Neuron (in vitro differentiated cells): ENCODE measurements at regions not wholly inside any gene's neighbourhood (a gene's known extent, or its start where the extent isn't known, plus 50 kb on each side); places are given as distances from the start of the nearest gene placed in this dataset.
"Not testable (repeated sequence)": the region's sequence is repeated elsewhere in the genome, so short reads cannot be mapped to it uniquely, and the experiment has no call there.

Experiments
- H2AFZ ChIP-seq: one replicate; pipeline ENCODE4 v1.6.1; 2013; ENCODE audit warnings: low read depth, mild to moderate bottlenecking, inconsistent platforms, low read length, moderate library complexity
- H3K27me3 ChIP-seq: one replicate; pipeline ENCODE4 v1.6.1; 2013; ENCODE audit warnings: low read length; ENCODE audit not compliant: insufficient read depth
- H3K36me3 ChIP-seq: one replicate; pipeline ENCODE4 v1.6.1; 2013; ENCODE audit warnings: low read length; ENCODE audit not compliant: insufficient read depth
- H3K4me1 ChIP-seq: one replicate; pipeline ENCODE4 v1.6.1; 2013; ENCODE audit warnings: low read length; ENCODE audit not compliant: insufficient read depth
- H3K4me3 ChIP-seq: 2 replicates; pipeline ENCODE4 v1.5.1; 2013; ENCODE audit warnings: mild to moderate bottlenecking, low read length, moderate library complexity
- H3K9me3 ChIP-seq: one replicate; pipeline ENCODE4 v1.6.1; 2013; ENCODE audit warnings: low read length

- Histone ChIP-seq H3K4me3 (no peak overlapping the region), H2AFZ (no peak overlapping the region), H3K9me3 (no peaks in the 10 kb centered on the region), H3K36me3 (no peaks in the 10 kb centered on the region), H3K4me1 (no peaks in the 10 kb centered on the region), H3K27me3 (no peaks in the 10 kb centered on the region)
Measured at GRCh38 chr4:19486400-19486799, 765.3 kb upstream of the SLIT2 start.

GRCh38 chr4:19478791-19479190, 772.9 kb upstream of the SLIT2 start:
- H3K9me3 ChIP-seq = no peaks in the 10 kb centered on the region
- H3K36me3 ChIP-seq = no peaks in the 10 kb centered on the region
- H3K4me3 ChIP-seq = no peak overlapping the region
- H3K27me3 ChIP-seq = no peaks in the 10 kb centered on the region
- no peak overlapping the region for H2AFZ ChIP-seq
- no peaks in the 10 kb centered on the region for H3K4me1 ChIP-seq

GRCh38 chr4:19473569-19473968, 778.1 kb upstream of the SLIT2 start:
- Histone ChIP-seq H3K36me3 (no peaks in the 10 kb centered on the region), H3K4me3 (no peak overlapping the region), H3K4me1 (no peaks in the 10 kb centered on the region), H3K27me3 (no peaks in the 10 kb centered on the region), H3K9me3 (no peaks in the 10 kb centered on the region), H2AFZ (no peak overlapping the region)

- Histone ChIP-seq H3K36me3 (no peaks in the 10 kb centered on the region), H3K4me3 (no peak overlapping the region), H3K4me1 (no peaks in the 10 kb centered on the region), H3K27me3 (no peaks in the 10 kb centered on the region), H2AFZ (no peak overlapping the region), H3K9me3 (no peaks in the 10 kb centered on the region)
Measured at GRCh38 chr4:19472666-19473065, 779.0 kb upstream of the SLIT2 start.

- not testable (repeated sequence) for H3K36me3 ChIP-seq, H3K4me3 ChIP-seq, H3K9me3 ChIP-seq, H2AFZ ChIP-seq, H3K27me3 ChIP-seq, H3K4me1 ChIP-seq
Measured at GRCh38 chr4:19470001-19470400, 781.7 kb upstream of the SLIT2 start.

- Histone ChIP-seq H2AFZ (no peak overlapping the region), H3K4me1 (no peaks in the 10 kb centered on the region), H3K27me3 (no peaks in the 10 kb centered on the region), H3K36me3 (no peaks in the 10 kb centered on the region), H3K9me3 (no peaks in the 10 kb centered on the region), H3K4me3 (no peak overlapping the region)
Measured at GRCh38 chr4:19462117-19462516, 789.6 kb upstream of the SLIT2 start.

GRCh38 chr4:19455850-19456602, 795.7 kb upstream of the SLIT2 start:
- no peaks in the 10 kb centered on the region for H3K27me3 ChIP-seq

GRCh38 chr4:19455196-19455595, 796.5 kb upstream of the SLIT2 start:
- no peaks in the 10 kb centered on the region for H3K27me3 ChIP-seq
- H2AFZ ChIP-seq = no peak overlapping the region
- no peaks in the 10 kb centered on the region for H3K9me3 ChIP-seq
- no peaks in the 10 kb centered on the region for H3K36me3 ChIP-seq
- H3K4me1 ChIP-seq = no peaks in the 10 kb centered on the region
- H3K4me3 ChIP-seq = no peak overlapping the region

More at GRCh38 chr4:19455850-19456602, 795.7 kb upstream of the SLIT2 start:
- Histone ChIP-seq H2AFZ (no peak overlapping the region), H3K9me3 (no peaks in the 10 kb centered on the region), H3K4me1 (no peaks in the 10 kb centered on the region), H3K4me3 (no peak overlapping the region), H3K36me3 (no peaks in the 10 kb centered on the region)

GRCh38 chr4:19438233-19438632, 813.5 kb upstream of the SLIT2 start:
- H2AFZ ChIP-seq = no peak overlapping the region
- H3K36me3 ChIP-seq = no peaks in the 10 kb centered on the region
- no peaks in the 10 kb centered on the region for H3K27me3 ChIP-seq
- no peaks in the 10 kb centered on the region for H3K4me1 ChIP-seq
- no peak overlapping the region for H3K4me3 ChIP-seq
- peaks cover 7% of the 10 kb centered on the region for H3K9me3 ChIP-seq

- no peak overlapping the region for H3K4me3 ChIP-seq
- peaks cover 7% of the 10 kb centered on the region for H3K9me3 ChIP-seq
- no peaks in the 10 kb centered on the region for H3K36me3 ChIP-seq
- H3K27me3 ChIP-seq = no peaks in the 10 kb centered on the region
- no peaks in the 10 kb centered on the region for H3K4me1 ChIP-seq
- H2AFZ ChIP-seq = no peak overlapping the region
Measured at GRCh38 chr4:19437008-19437407, 814.7 kb upstream of the SLIT2 start.

GRCh38 chr4:19429684-19430083, 822.0 kb upstream of the SLIT2 start:
- Histone ChIP-seq H3K27me3 (no peaks in the 10 kb centered on the region), H3K4me1 (no peaks in the 10 kb centered on the region), H3K4me3 (no peak overlapping the region), H3K36me3 (no peaks in the 10 kb centered on the region), H2AFZ (no peak overlapping the region), H3K9me3 (peaks cover 6% of the 10 kb centered on the region)

- H3K4me1 ChIP-seq = no peaks in the 10 kb centered on the region
Measured at GRCh38 chr4:19425146-19425545, 826.6 kb upstream of the SLIT2 start.

GRCh38 chr4:19417256-19417655, 834.4 kb upstream of the SLIT2 start:
- Histone ChIP-seq H2AFZ (no peak overlapping the region), H3K27me3 (no peaks in the 10 kb centered on the region), H3K4me1 (no peaks in the 10 kb centered on the region), H3K36me3 (no peaks in the 10 kb centered on the region), H3K9me3 (no peaks in the 10 kb centered on the region), H3K4me3 (no peak overlapping the region)

More at GRCh38 chr4:19425146-19425545, 826.6 kb upstream of the SLIT2 start:
- H2AFZ ChIP-seq = no peak overlapping the region
- no peak overlapping the region for H3K4me3 ChIP-seq
- no peaks in the 10 kb centered on the region for H3K36me3 ChIP-seq
- peaks cover 4% of the 10 kb centered on the region for H3K9me3 ChIP-seq
- H3K27me3 ChIP-seq = no peaks in the 10 kb centered on the region

GRCh38 chr4:19416146-19416545, 835.6 kb upstream of the SLIT2 start:
- no peaks in the 10 kb centered on the region for H3K4me1 ChIP-seq
- no peaks in the 10 kb centered on the region for H3K27me3 ChIP-seq
- H3K36me3 ChIP-seq = no peaks in the 10 kb centered on the region
- no peak overlapping the region for H3K4me3 ChIP-seq
- H3K9me3 ChIP-seq = no peaks in the 10 kb centered on the region
- H2AFZ ChIP-seq = no peak overlapping the region
